ENCODE measurements at regions not wholly inside any gene's neighbourhood (a gene's known extent, or its start where the extent isn't known, plus 50 kb on each side); places are given as distances from the start of the nearest gene placed in this dataset.

DNA sequence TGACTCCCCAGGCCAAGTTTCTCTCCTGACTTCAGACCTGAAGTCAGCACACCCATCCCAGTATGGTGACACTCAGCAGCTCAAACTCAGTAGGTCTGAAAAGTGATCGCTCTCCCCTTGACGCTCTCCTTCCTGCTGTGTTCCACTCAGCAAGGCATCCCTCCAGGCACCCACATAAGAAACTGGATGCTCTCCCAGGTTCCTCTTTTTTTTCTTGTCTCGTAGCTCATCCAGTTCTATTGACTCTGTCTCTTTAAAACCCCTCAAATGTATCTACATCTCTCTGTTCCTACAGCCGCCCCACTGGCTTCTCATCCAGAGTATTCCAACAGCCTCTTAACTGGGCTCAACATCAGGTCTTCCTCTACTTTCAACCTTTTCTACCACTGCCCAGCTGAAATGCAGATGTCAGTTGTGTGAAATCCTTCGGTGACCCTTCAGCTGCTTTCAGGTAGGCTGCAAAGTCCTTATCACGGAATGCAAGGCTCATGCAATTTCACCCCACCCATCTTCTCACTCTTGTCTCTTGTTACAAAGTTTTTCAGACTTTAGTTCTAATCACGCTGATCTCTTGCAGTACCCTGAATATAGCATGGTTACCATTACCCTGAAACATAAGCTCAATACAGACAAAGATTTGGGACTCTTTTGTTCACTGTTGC is 286.2 kb upstream of the POU3F1 start:
- H3K36me3 ChIP-seq = no peaks in the 10 kb centered on the region
- H3K4me1 ChIP-seq (ENCODE audit: low read depth) = no peaks in the 10 kb centered on the region
- no peak overlapping the region for H3K4me3 ChIP-seq
- H3K27me3 ChIP-seq = no peaks in the 10 kb centered on the region
- DNase-seq (ENCODE audit: low read depth in 1 of 2, low spot score in 1 of 2) = no peak
- no peaks in the 10 kb centered on the region for H3K9me3 ChIP-seq (ENCODE audit: low read depth)
- no peak overlapping the region for H3K27ac ChIP-seq
- no peak for TF ChIP-seq CTCF (IDR thresholded peaks at IDR 0.05; ENCODE audit: low read depth, low read length)

DNA sequence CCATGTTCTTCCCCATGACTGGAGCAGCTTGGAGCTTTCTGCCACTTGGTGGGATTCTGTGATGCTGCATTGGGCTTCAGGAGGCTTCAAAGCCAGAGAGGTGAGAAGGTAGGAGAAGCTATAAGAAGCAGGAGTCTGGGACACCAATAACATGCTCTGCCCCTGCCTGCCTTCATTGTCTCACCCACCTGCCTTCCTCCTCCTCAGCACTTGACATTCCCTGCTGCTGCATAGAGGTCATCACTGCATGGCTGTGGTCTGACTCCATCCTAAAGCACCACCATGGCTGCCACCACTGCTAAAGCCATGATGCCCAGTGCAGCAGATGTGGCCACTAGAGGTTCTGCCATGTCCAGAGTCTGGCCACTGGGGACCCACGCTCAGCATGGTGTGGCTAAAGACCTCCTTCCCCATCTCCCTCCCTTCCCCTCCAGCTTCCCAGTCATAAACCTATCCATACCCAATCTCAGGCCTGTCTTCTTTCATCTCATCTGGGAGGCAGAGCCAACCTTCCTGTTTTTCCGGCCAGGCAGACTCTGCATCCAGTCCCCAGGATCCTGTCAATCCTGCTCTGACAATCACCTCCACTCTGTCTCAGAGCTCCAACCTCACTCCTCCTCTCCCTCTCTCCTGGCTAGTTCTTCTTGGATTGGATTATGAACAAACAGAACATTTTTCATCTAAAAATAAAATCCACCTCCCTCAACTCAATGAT is 285.1 kb upstream of the POU3F1 start:
- Histone ChIP-seq H3K9me3 (ENCODE audit: low read depth) (no peaks in the 10 kb centered on the region), H3K27ac (no peak overlapping the region), H3K36me3 (no peaks in the 10 kb centered on the region), H3K4me1 (ENCODE audit: low read depth) (no peaks in the 10 kb centered on the region), H3K4me3 (no peak overlapping the region), H3K27me3 (no peaks in the 10 kb centered on the region)
- TF ChIP-seq CTCF (IDR thresholded peaks at IDR 0.05; ENCODE audit: low read depth, low read length) = no peak
- no peak for DNase-seq (ENCODE audit: low read depth in 1 of 2, low spot score in 1 of 2)

DNA sequence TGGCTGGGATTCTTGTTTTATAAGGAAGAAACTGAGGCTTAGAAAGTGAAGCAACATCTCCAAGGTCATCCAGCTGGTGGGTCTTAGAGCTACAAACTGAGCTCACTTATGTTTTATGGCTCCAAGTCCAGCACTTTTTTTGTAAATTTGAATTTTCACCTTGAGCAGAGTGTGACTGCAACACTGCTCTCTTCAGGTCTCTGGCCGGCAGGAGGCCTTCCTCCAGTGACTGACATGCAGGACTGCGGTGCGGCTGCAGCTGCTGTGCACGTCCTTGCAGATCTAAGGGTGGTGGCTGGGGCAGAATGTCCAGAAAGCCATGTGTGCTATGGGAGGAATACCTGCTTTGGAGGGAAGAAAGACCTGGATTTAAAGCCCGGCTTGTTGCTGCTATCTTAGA is 284.2 kb upstream of the POU3F1 start:
- no peak for TF ChIP-seq CTCF (IDR thresholded peaks at IDR 0.05; ENCODE audit: low read depth, low read length)
- Histone ChIP-seq H3K9me3 (ENCODE audit: low read depth) (no peaks in the 10 kb centered on the region), H3K36me3 (no peaks in the 10 kb centered on the region), H3K4me3 (no peak overlapping the region), H3K27ac (no peak overlapping the region), H3K27me3 (no peaks in the 10 kb centered on the region), H3K4me1 (ENCODE audit: low read depth) (no peaks in the 10 kb centered on the region)
- no peak for DNase-seq (ENCODE audit: low read depth in 1 of 2, low spot score in 1 of 2)

DNA sequence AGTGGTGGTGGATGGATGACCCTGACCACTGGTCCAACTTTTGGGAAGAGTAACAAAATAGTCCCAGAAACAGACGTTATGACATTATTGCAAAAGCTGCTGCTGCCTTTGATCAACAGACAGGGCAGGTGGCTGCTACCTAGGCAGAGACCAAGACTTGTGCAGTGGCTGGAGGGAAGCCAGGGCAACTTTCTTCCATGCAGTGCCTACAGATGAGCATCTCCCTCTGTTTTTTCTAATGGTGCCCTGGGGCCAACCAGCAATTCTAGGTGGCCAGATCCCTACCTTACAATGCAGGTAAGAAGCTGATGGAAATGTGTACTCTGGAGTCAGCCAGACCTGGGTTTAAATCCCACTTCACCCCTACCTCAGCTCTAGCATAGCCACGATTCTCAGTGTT is 283.1 kb upstream of the POU3F1 start:
- no peaks in the 10 kb centered on the region for H3K36me3 ChIP-seq
- H3K27ac ChIP-seq = no peak overlapping the region
- H3K4me1 ChIP-seq (ENCODE audit: low read depth) = no peaks in the 10 kb centered on the region
- H3K27me3 ChIP-seq = no peaks in the 10 kb centered on the region
- no peak for DNase-seq (ENCODE audit: low read depth in 1 of 2, low spot score in 1 of 2)
- H3K4me3 ChIP-seq = no peak overlapping the region
- TF ChIP-seq CTCF (IDR thresholded peaks at IDR 0.05; ENCODE audit: low read depth, low read length) = no peak
- H3K9me3 ChIP-seq (ENCODE audit: low read depth) = no peaks in the 10 kb centered on the region

DNA sequence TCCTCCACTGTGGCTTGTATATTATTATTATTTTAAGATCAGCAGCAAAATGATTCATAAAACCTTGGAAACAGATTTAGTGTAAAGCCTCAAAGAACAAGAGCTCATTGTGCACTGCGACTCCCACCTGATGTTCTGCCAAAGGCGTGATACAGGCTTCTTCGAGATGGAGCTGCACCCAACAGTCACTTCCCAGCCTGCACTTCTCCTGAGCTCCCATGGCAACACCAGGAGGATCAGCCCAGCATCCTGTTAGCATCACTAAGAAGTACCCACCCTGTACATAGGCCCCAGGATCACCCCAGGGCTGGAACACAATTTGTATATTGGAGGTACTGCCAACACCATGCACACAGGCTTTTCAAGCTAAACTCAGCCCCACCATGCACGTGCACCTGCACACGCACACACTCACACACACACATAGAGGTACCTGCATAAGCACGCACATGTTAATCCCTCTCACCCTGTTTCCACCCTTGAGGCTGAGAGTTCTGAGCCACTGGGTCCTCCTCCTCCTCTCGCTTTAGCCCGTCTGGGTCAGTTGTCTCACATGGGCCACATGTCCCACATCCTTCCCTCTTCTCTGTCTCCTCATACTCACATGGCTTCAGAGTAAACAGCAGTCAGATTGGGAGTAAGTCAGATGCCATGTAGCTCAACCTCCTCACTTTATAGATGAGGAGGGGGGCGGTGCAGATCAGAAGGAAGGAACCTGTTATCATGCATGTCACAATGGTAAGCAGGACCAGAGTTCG is 281.9 kb upstream of the POU3F1 start:
- no peaks in the 10 kb centered on the region for H3K27me3 ChIP-seq
- TF ChIP-seq CTCF (IDR thresholded peaks at IDR 0.05; ENCODE audit: low read depth, low read length) = no peak
- H3K9me3 ChIP-seq (ENCODE audit: low read depth) = no peaks in the 10 kb centered on the region
- H3K4me1 ChIP-seq (ENCODE audit: low read depth) = no peaks in the 10 kb centered on the region
- H3K27ac ChIP-seq = no peak overlapping the region
- no peak for DNase-seq (ENCODE audit: low read depth in 1 of 2, low spot score in 1 of 2)
- H3K36me3 ChIP-seq = no peaks in the 10 kb centered on the region
- no peak overlapping the region for H3K4me3 ChIP-seq

All from cardiac muscle cell (in vitro differentiated cells and primary cell).